ENCODE measurements at regions not wholly inside any gene's neighbourhood (a gene's known extent, or its start where the extent isn't known, plus 50 kb on each side); places are given as distances from the start of the nearest gene placed in this dataset.

GRCh38 chr1:11338284-11338924, 65.4 kb downstream of the UBIAD1 start:
- no peak for DNase-seq

- DNase-seq, result peak; percentile 72 to 83
Observed at GRCh38 chr1:11339346-11340232, 66.6 kb downstream of the UBIAD1 start.

- DNase-seq, result peak in 1 of 2 experiments; percentile 61
Observed at GRCh38 chr1:11340233-11340632, 67.2 kb downstream of the UBIAD1 start.

- DNase-seq, result peak; percentile 74 to 87
Observed at GRCh38 chr1:11341901-11342552, 69.0 kb downstream of the UBIAD1 start.

- DNase-seq, result peak; percentile 53 to 75
Observed at GRCh38 chr1:11342621-11343032, 69.6 kb downstream of the UBIAD1 start.

GRCh38 chr1:11345971-11346715, 73.1 kb downstream of the UBIAD1 start:
- DNase-seq, result no peak

GRCh38 chr1:11350265-11350664, 77.3 kb downstream of the UBIAD1 start:
- no peak for DNase-seq

- no peak for DNase-seq
Observed at GRCh38 chr1:11352058-11352715, 79.2 kb downstream of the UBIAD1 start.

- DNase-seq, result no peak
Observed at GRCh38 chr1:11352816-11353799, 80.1 kb downstream of the UBIAD1 start.

- DNase-seq, result peak; percentile 71 to 80
Observed at GRCh38 chr1:11354893-11355553, 82.0 kb downstream of the UBIAD1 start.

GRCh38 chr1:11355559-11356475, 82.8 kb downstream of the UBIAD1 start:
- peak; percentile 68 to 76 for DNase-seq

GRCh38 chr1:11357276-11357675, 84.3 kb downstream of the UBIAD1 start:
- DNase-seq, result no peak

GRCh38 chr1:11358984-11359383, 86.0 kb downstream of the UBIAD1 start:
- DNase-seq, result peak in 1 of 2 experiments; percentile 74

GRCh38 chr1:11362547-11363021, 89.6 kb downstream of the UBIAD1 start:
- no peak for DNase-seq

GRCh38 chr1:11364170-11364569, 91.2 kb downstream of the UBIAD1 start:
- DNase-seq, result no peak

- no peak for DNase-seq
Observed at GRCh38 chr1:11365744-11366387, 92.9 kb downstream of the UBIAD1 start.

GRCh38 chr1:11373029-11373894, 100.3 kb downstream of the UBIAD1 start:
- DNase-seq, result no peak
